C4-2B (cell line): ENCODE measurements at regions not wholly inside any gene's neighbourhood (a gene's known extent, or its start where the extent isn't known, plus 50 kb on each side); places are given as distances from the start of the nearest gene placed in this dataset.
A peak's percentile ranks its signal among the peaks of the same experiment; 100 is the strongest.

ENCODE experiments used
- H3K27ac ChIP-seq: fragments of 450-650 bp; 2 replicates; pipeline ENCODE4 v1.5.1; 2017
- ZFX ChIP-seq: fragments of 450-650 bp; IDR thresholded peaks from 2 replicates; pipeline ENCODE4 v1.6.1; 2017
- TF ChIP-seq, protein P1 (sequence below): fragments of 450-650 bp; conservative IDR thresholded peaks from 2 replicates; pipeline ENCODE4 v1.5.1; 2017; ENCODE audit warnings: mild to moderate bottlenecking

DNA sequence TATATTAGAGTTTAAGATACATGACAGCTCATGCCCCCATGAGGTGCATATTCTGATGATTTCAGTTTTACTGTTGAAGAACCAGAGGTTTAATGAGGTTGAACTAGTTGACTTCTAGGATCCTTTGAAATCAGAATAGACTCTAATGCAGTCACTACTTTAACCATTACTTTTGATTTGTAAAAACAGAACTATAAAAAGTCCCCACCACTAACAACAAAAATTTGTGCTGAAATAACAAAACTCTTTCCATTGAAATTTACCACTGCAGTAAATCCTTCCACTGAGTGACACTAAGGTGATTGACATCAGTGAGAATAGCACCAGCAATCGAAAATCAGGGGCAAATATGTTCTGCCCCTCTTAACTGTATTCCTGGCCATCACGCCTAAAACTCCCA lies 214.1 kb downstream of the SHQ1 start:
- H3K27ac ChIP-seq = no peak overlapping the region
- no peak for TF ChIP-seq ZFX
- TF ChIP-seq, protein P1, sequence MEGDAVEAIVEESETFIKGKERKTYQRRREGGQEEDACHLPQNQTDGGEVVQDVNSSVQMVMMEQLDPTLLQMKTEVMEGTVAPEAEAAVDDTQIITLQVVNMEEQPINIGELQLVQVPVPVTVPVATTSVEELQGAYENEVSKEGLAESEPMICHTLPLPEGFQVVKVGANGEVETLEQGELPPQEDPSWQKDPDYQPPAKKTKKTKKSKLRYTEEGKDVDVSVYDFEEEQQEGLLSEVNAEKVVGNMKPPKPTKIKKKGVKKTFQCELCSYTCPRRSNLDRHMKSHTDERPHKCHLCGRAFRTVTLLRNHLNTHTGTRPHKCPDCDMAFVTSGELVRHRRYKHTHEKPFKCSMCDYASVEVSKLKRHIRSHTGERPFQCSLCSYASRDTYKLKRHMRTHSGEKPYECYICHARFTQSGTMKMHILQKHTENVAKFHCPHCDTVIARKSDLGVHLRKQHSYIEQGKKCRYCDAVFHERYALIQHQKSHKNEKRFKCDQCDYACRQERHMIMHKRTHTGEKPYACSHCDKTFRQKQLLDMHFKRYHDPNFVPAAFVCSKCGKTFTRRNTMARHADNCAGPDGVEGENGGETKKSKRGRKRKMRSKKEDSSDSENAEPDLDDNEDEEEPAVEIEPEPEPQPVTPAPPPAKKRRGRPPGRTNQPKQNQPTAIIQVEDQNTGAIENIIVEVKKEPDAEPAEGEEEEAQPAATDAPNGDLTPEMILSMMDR = no peak

DNA sequence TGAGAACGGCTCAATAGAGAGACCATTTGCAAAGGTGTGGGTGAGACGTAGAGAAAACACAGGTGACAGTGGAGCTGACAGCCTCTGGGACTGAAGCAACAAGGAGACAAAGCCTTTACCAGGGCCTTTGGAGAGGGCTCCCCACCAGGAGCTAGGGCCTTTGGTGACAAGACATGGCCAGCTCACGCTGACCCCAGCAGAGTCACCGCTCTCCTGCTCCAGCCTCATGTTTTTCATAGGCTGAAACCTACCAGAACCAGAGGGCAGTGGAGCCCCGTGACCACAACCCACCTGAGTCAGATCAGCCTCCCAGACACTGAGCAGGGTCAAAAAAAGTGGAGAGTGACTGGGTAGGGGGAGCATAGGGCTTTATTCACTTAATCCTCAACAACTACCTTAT lies 214.7 kb downstream of the SHQ1 start:
- no peak overlapping the region for H3K27ac ChIP-seq
- TF ChIP-seq, protein P1 = no peak
- no peak for TF ChIP-seq ZFX

DNA sequence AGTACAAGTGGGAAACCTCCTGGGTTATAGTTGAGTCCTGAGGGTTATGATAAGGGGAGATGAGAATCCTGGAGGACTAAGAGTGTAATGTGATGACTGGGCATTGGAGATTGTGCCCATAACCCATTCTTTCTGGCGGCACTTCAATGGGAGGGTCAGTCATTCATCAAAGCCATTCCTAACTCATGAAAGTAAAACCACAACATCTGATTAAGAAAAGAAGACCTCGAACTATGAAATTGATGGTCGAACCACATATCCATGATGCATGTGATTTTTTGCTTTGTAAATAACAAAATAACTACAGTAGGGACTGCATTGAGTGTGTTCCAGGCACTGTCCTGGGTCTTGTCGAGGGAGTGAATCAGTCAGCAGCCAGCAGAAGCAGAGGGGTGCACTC lies 215.1 kb downstream of the SHQ1 start:
- no peak overlapping the region for H3K27ac ChIP-seq
- TF ChIP-seq, protein P1 = no peak
- TF ChIP-seq ZFX = no peak

DNA sequence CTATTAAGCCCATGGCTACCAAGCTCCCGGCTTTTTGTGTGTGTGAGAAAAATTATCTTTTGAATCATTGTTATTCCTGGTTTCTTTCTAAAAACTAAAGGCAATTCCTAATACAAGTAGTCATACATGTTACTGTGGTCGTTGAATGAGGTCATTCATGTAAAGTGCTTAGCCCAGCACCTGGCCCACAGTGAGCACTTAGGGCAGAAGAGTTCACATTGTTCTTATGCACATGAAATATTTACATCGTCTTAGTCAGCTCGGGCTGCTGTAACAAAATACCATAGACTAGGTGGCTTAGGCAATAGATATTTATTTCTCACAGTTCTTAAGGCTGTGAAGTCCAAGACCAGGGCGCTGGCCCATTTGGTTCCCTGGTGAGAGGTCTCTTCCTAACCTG lies 216.1 kb downstream of the SHQ1 start:
- TF ChIP-seq, protein P1 = no peak
- TF ChIP-seq ZFX = no peak
- H3K27ac ChIP-seq = no peak overlapping the region

DNA sequence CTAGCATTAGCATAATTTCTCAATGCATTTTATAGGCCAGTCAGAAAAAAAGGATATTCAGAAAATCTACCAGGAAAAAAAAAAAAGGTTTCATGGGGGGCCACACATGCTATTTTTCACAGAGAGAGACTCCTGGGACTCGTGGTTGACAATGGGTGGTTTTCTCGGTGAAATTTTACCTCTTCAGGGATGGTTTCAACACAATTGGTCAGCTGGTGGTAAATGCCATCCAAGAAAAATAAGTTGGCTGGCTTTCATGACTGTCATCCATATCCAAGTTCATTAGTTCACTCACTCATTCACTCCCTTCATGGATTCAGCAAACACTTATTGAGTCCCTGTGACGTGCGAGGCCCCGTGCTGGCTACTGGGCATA lies 217.3 kb downstream of the SHQ1 start:
- TF ChIP-seq, protein P1 = no peak
- TF ChIP-seq ZFX = no peak
- H3K27ac ChIP-seq = no peak overlapping the region

DNA sequence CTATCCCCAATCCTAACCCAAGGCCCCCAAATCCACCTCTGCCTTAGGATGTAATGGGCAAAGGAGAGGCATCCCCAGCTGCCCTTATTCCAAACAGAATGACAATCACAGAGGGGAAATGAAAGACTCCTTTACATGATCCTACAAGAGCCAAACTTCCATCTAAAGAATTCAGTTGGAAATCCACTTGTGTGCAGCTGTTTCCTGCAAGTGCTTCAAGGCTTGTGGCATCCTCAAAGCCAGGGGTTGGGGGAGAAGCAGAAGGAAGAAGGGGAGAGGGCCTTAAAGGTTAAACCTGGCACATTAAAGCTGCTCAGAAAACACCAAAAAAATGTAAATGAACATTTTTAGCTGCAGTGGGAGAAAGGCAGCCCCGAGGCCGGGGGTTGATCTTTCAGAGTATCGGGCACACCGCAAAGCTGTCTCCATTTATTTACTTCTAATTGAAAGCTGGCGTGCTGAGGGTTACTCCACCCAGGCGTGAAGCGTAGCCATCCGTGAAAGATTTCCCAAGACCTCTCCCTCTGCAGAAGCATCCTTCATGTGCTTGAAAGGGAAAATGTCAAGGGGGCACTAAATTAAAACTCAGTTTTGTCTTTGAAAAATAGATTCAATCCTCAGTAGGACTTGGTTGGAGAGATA lies 217.8 kb downstream of the SHQ1 start:
- TF ChIP-seq, protein P1 = no peak
- no peak for TF ChIP-seq ZFX
- H3K27ac ChIP-seq = no peak overlapping the region

DNA sequence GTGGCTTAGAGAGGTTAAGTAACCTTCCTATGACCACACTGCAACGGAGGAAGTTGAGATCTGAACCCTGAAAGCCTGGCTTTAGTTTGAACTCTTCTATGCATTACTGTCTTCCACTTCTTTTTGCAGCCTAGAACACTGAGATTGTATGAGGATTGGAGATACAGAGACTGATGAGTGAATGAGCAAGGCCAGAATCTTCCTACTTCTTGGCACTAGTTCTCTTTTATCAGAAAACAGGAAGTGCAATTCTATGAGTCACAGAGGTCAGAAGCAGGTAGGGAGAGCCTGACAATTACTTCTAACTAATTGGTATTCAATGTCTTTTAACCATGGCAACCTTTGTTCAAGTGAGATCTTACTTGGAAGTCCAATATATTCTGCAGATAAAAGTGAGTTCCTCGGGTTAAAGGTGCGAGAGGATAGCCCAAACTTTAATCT lies 219.0 kb downstream of the SHQ1 start:
- TF ChIP-seq, protein P1 = no peak
- no peak for TF ChIP-seq ZFX
- peak overlapping the region; percentile 24; the same call in 1 of the 2 replicates for H3K27ac ChIP-seq
